HFF-Myc (cell line): ENCODE measurements at regions not wholly inside any gene's neighbourhood (a gene's known extent, or its start where the extent isn't known, plus 50 kb on each side); places are given as distances from the start of the nearest gene placed in this dataset.

Experiments
- DNase-seq: peaks from one replicate; pipeline ENCODE4 v3.0.0-alpha.2; 2011; ENCODE audit warnings: low read depth; ENCODE audit errors: extremely low read depth
- H3K4me3 ChIP-seq: replicated peaks from 2 replicates; pipeline ENCODE4 v1.5.1; 2011; ENCODE audit warnings: low read depth, mild to moderate bottlenecking, control low read depth, low read length
- CTCF ChIP-seq: IDR thresholded peaks from 2 replicates; pipeline ENCODE4 v1.5.1; 2012; ENCODE audit warnings: mild to moderate bottlenecking, low read depth, low read length, control low read depth; ENCODE audit errors: missing control alignments

- H3K4me3 ChIP-seq, result no peak overlapping the region
- no peak for DNase-seq
- no peak for TF ChIP-seq CTCF
Observed at GRCh38 chr4:24160358-24160757, 270.5 kb upstream of the PPARGC1A start.

- DNase-seq, result no peak
- no peak overlapping the region for H3K4me3 ChIP-seq
- no peak for TF ChIP-seq CTCF
Observed at GRCh38 chr4:24158031-24158430, 268.2 kb upstream of the PPARGC1A start.

- TF ChIP-seq CTCF, result no peak
- no peak overlapping the region for H3K4me3 ChIP-seq
- no peak for DNase-seq
Observed at GRCh38 chr4:24150034-24150433, 260.2 kb upstream of the PPARGC1A start.

- TF ChIP-seq CTCF, result no peak
- no peak for DNase-seq
- H3K4me3 ChIP-seq, result no peak overlapping the region
Observed at GRCh38 chr4:24146127-24146526, 256.3 kb upstream of the PPARGC1A start.

GRCh38 chr4:24145591-24145990 is 255.7 kb upstream of the PPARGC1A start:
- H3K4me3 ChIP-seq, result no peak overlapping the region
- no peak for DNase-seq
- TF ChIP-seq CTCF, result no peak

- H3K4me3 ChIP-seq, result no peak overlapping the region
- no peak for TF ChIP-seq CTCF
- no peak for DNase-seq
Observed at GRCh38 chr4:24144381-24144780, 254.5 kb upstream of the PPARGC1A start.

GRCh38 chr4:24143741-24144140 is 253.9 kb upstream of the PPARGC1A start:
- no peak for TF ChIP-seq CTCF
- DNase-seq, result no peak

More at GRCh38 chr4:24143741-24144140, 253.9 kb upstream of the PPARGC1A start:
- H3K4me3 ChIP-seq, result no peak overlapping the region
